ENCODE measurements at regions not wholly inside any gene's neighbourhood (a gene's known extent, or its start where the extent isn't known, plus 50 kb on each side); places are given as distances from the start of the nearest gene placed in this dataset.

- no peak for DNase-seq
Measured at GRCh38 chr13:64414381-64414780, 2815.8 kb downstream of the PCDH9 start.

- no peak for DNase-seq
Measured at GRCh38 chr13:64413529-64413928, 2816.6 kb downstream of the PCDH9 start.

GRCh38 chr13:64410276-64411053 lies 2819.7 kb downstream of the PCDH9 start:
- no peak for DNase-seq

GRCh38 chr13:64397701-64398100 lies 2832.4 kb downstream of the PCDH9 start:
- peak; percentile 20 for DNase-seq

- no peak for DNase-seq
Measured at GRCh38 chr13:64377606-64378005, 2852.5 kb downstream of the PCDH9 start.

GRCh38 chr13:64371461-64371860 lies 2858.7 kb downstream of the PCDH9 start:
- DNase-seq: no peak

GRCh38 chr13:64371045-64371444 lies 2859.1 kb downstream of the PCDH9 start:
- DNase-seq: no peak

GRCh38 chr13:64369121-64369520 lies 2861.0 kb downstream of the PCDH9 start:
- DNase-seq: no peak

GRCh38 chr13:64362564-64362963 lies 2867.6 kb downstream of the PCDH9 start:
- no peak for DNase-seq

- DNase-seq: peak; percentile 6
Measured at GRCh38 chr13:64347664-64348063, 2882.5 kb downstream of the PCDH9 start.

GRCh38 chr13:64339373-64340063 lies 2890.6 kb downstream of the PCDH9 start:
- no peak for DNase-seq

GRCh38 chr13:64338671-64339070 lies 2891.5 kb downstream of the PCDH9 start:
- DNase-seq: no peak

- DNase-seq: no peak
Measured at GRCh38 chr13:64333888-64334287, 2896.2 kb downstream of the PCDH9 start.

GRCh38 chr13:64332048-64332447 lies 2898.1 kb downstream of the PCDH9 start:
- DNase-seq: peak; percentile 8

- no peak for DNase-seq
Measured at GRCh38 chr13:64327505-64328194, 2902.5 kb downstream of the PCDH9 start.

GRCh38 chr13:64314331-64314730 lies 2898.7 kb upstream of the PCDH20 start:
- no peak for DNase-seq

GRCh38 chr13:64311948-64312347 lies 2896.3 kb upstream of the PCDH20 start:
- no peak for DNase-seq

GRCh38 chr13:64311112-64311511 lies 2895.5 kb upstream of the PCDH20 start:
- no peak for DNase-seq

- DNase-seq: no peak
Measured at GRCh38 chr13:64305246-64305645, 2889.6 kb upstream of the PCDH20 start.

- no peak for DNase-seq
Measured at GRCh38 chr13:64300239-64300638, 2884.6 kb upstream of the PCDH20 start.

- no peak for DNase-seq
Measured at GRCh38 chr13:64293923-64294322, 2878.3 kb upstream of the PCDH20 start.

- no peak for DNase-seq
Measured at GRCh38 chr13:64289702-64290101, 2874.1 kb upstream of the PCDH20 start.

GRCh38 chr13:64283926-64284325 lies 2868.3 kb upstream of the PCDH20 start:
- no peak for DNase-seq

Measured in tongue (tissue), 1 donor.